Vagina (tissue), 2 donors: ENCODE measurements at regions not wholly inside any gene's neighbourhood (a gene's known extent, or its start where the extent isn't known, plus 50 kb on each side); places are given as distances from the start of the nearest gene placed in this dataset.

Experiments
- POLR2A ChIP-seq, 2 donors: fragments of 450-650 bp; IDR thresholded peaks; one replicate each; pipeline ENCODE4 v1.6.1; 2017; ENCODE audit warnings: antibody characterized with exemption in 2 of 2, mild to moderate bottlenecking in 2 of 2, moderate library complexity in 2 of 2
- POLR2AphosphoS5 ChIP-seq, 2 donors: sonication (generic); formaldehyde crosslinking; IDR thresholded peaks; one replicate each; pipeline ENCODE4 v1.9.0; 2017; ENCODE audit warnings: antibody characterized with exemption in 2 of 2, mild to moderate bottlenecking in 2 of 2, low read depth in 1 of 2; ENCODE audit not compliant: insufficient read depth in 1 of 2
- TF ChIP-seq, protein P1 (sequence below), 3 experiments: fragments of 450-650 bp in 2 of 3; fragments of 200-600 bp in 1 of 3; sonication (generic) in 1 of 3; IDR thresholded peaks; one replicate each; pipeline ENCODE4 v1.5.1; 2017 to 2019; ENCODE audit warnings: antibody characterized with exemption in 3 of 3, mild to moderate bottlenecking in 2 of 3, moderate library complexity in 2 of 3

DNA sequence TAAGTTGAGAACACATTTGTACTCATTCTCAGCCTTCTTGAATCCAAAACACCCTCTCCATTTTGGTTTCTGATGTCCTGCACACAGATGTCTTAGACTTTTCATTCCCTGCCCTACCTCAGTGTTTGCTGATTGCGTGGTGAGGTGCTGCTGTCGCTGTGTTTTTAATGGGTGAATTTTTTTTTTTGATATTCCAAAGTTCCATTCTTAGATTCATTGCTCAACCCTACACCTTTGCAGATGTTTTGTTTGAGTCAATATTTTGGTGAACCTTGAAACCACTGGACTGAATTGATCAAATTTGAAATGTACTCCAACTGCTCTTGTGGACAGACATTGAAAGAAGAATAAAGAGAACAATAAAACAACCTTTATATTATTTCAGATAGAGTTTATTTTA, 130.4 kb upstream of the DSEL start:
- TF ChIP-seq POLR2AphosphoS5 (IDR thresholded peaks at IDR 0.05; ENCODE audit: insufficient read depth in 1 of 2, low read depth in 1 of 2) (no peak), POLR2A (IDR thresholded peaks at IDR 0.05) (no peak)
- TF ChIP-seq, protein P1, sequence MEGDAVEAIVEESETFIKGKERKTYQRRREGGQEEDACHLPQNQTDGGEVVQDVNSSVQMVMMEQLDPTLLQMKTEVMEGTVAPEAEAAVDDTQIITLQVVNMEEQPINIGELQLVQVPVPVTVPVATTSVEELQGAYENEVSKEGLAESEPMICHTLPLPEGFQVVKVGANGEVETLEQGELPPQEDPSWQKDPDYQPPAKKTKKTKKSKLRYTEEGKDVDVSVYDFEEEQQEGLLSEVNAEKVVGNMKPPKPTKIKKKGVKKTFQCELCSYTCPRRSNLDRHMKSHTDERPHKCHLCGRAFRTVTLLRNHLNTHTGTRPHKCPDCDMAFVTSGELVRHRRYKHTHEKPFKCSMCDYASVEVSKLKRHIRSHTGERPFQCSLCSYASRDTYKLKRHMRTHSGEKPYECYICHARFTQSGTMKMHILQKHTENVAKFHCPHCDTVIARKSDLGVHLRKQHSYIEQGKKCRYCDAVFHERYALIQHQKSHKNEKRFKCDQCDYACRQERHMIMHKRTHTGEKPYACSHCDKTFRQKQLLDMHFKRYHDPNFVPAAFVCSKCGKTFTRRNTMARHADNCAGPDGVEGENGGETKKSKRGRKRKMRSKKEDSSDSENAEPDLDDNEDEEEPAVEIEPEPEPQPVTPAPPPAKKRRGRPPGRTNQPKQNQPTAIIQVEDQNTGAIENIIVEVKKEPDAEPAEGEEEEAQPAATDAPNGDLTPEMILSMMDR (IDR thresholded peaks at IDR 0.05), result no peak
